Mammary epithelial cell (primary cell): ENCODE measurements at regions not wholly inside any gene's neighbourhood (a gene's known extent, or its start where the extent isn't known, plus 50 kb on each side); places are given as distances from the start of the nearest gene placed in this dataset.

Experiments used
- EZH2 ChIP-seq: IDR thresholded peaks from 2 replicates; pipeline ENCODE4 v1.6.1; 2012; ENCODE audit warnings: low read length, inconsistent platforms, borderline replicate concordance
- TF ChIP-seq, protein P1 (sequence below), 2 donors: IDR thresholded peaks in 1 of 2; conservative IDR thresholded peaks in 1 of 2; 2 replicates each; pipeline ENCODE4 v1.5.1; 2011 to 2012; ENCODE audit warnings: inconsistent platforms in 2 of 2, low read length in 2 of 2, mild to moderate bottlenecking in 2 of 2, control low read depth in 1 of 2, low read depth in 1 of 2; ENCODE audit not compliant: insufficient read depth in 1 of 2; ENCODE audit errors: extremely low read depth in 1 of 2

DNA sequence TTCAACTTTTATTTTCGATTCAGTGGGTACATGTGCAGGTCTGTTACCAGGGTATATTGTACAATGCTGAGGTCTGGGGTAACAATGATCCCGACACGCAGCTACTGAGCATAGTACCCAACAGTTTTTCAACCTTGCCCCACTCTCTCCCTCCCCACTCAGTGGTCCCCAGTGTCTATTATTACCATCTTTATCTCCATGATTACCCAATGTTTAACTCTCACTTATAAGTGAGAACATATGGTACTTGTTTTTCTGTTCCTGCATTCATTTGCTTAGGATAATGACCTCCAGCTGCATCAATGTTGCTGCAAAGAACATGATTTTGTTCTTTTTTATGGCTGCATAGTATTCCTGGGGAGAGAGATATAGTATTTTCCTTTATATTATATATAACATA lies 75.7 kb upstream of the EPHB3 start:
- TF ChIP-seq, protein P1, sequence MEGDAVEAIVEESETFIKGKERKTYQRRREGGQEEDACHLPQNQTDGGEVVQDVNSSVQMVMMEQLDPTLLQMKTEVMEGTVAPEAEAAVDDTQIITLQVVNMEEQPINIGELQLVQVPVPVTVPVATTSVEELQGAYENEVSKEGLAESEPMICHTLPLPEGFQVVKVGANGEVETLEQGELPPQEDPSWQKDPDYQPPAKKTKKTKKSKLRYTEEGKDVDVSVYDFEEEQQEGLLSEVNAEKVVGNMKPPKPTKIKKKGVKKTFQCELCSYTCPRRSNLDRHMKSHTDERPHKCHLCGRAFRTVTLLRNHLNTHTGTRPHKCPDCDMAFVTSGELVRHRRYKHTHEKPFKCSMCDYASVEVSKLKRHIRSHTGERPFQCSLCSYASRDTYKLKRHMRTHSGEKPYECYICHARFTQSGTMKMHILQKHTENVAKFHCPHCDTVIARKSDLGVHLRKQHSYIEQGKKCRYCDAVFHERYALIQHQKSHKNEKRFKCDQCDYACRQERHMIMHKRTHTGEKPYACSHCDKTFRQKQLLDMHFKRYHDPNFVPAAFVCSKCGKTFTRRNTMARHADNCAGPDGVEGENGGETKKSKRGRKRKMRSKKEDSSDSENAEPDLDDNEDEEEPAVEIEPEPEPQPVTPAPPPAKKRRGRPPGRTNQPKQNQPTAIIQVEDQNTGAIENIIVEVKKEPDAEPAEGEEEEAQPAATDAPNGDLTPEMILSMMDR (conservative IDR thresholded peaks at IDR 0.05 in 1 of 2, IDR thresholded peaks at IDR 0.05 in 1 of 2; ENCODE audit: extremely low read depth in 1 of 2, insufficient read depth in 1 of 2, low read depth in 1 of 2, low read length in 2 of 2) = no peak
- TF ChIP-seq EZH2 = no peak
